ENCODE measurements at regions not wholly inside any gene's neighbourhood (a gene's known extent, or its start where the extent isn't known, plus 50 kb on each side); places are given as distances from the start of the nearest gene placed in this dataset.

DNA sequence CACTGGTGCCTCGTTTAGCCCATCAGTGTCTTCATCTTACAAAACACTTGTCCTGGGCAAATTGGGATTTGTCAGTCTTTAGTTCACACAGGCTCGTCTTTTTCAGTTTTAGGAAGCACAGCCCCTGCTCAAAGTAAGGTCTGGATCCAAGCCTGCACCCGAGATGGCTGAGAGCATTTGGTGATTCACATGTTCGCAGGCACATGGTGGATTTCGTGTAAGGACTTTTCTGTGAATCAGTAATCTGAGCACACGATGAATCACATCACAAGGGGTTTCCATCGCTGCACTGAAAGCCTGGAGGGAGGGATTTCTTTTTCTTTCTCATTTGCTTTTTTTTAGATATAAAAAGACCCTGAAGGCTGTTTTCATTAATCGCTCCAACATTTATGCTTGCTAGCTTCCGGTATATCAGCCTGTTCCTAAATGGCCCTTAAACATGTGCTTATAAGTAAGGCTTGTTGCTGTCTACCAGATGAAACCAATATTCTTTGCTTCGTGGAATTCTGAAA, 435.6 kb upstream of the ATP10A start (continued):
- TF ChIP-seq, protein P1, sequence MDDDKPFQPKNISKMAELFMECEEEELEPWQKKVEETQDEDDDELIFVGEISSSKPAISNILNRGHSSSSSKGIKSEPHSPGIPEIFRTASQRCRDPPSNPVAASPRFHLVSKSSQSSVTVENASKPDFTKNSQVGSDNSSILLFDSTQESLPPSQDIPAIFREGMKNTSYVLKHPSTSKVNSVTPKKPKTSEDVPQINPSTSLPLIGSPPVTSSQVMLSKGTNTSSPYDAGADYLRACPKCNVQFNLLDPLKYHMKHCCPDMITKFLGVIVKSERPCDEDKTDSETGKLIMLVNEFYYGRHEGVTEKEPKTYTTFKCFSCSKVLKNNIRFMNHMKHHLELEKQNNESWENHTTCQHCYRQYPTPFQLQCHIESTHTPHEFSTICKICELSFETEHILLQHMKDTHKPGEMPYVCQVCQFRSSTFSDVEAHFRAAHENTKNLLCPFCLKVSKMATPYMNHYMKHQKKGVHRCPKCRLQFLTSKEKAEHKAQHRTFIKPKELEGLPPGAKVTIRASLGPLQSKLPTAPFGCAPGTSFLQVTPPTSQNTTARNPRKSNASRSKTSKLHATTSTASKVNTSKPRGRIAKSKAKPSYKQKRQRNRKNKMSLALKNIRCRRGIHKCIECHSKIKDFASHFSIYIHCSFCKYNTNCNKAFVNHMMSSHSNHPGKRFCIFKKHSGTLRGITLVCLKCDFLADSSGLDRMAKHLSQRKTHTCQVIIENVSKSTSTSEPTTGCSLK (tag by site-specific recombination; IDR thresholded peaks at IDR 0.05), result no peak
- TF ChIP-seq GFI1B (tag by site-specific recombination; IDR thresholded peaks at IDR 0.05) (no peak), ZNF707 (tag by site-specific recombination; IDR thresholded peaks at IDR 0.05) (no peak), ZNF600 (tag by site-specific recombination; IDR thresholded peaks at IDR 0.05) (no peak), ZBTB17 (tag by site-specific recombination; IDR thresholded peaks at IDR 0.05) (no peak), ZNF843 (tag by site-specific recombination; IDR thresholded peaks at IDR 0.05) (no peak), WT1 (tag by site-specific recombination; IDR thresholded peaks at IDR 0.05) (no peak)

DNA sequence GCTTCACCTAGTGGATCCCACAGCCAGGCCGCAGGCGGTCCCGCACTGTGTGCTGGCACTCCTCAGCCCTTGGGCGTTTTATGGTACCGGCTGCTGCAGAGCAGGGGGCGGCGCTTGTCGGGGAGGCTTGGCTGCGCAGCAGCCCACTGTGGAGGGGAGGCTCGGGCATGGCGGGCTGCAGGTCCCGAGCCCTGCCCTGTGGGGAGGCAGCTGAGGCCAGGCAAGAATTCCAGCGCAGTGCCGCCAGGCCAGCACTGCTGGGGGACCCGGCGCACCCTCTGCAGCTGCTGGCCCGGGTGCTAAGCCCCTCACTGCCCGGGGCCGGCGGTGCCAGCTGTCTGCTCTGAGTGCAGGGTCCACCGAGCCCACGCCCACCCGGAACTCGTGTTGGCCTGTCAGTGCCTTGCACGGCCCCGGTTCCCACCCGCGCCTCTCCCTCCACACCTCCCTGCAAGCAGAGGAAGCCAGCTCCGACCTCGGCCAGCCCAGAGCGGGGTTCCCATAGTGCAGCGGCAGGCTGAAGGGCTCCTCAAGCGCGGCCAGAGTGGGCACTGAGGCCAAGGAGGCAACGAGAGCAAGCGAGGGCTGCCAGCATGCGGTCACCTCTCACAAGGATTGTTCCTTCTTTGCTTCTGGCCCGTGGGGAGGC, 435.0 kb upstream of the ATP10A start:
- H3K9me3 ChIP-seq (ENCODE audit: control insufficient read depth, insufficient read depth, low read depth, low read length), result no peaks in the 10 kb centered on the region
- H3K4me3 ChIP-seq (ENCODE audit: low read depth, low read length), result no peak overlapping the region
- CTCF ChIA-PET, result no interaction called here
- H3K36me3 ChIP-seq (ENCODE audit: control insufficient read depth in 2 of 2, insufficient read depth in 1 of 2, low read length in 2 of 2), result no peaks in the 10 kb centered on the region
- no peak for TF ChIP-seq ZNF146 (tag by site-specific recombination; IDR thresholded peaks at IDR 0.05)
- no peak for TF ChIP-seq KLF9 (tag by site-specific recombination; IDR thresholded peaks at IDR 0.05; ENCODE audit: low read depth)
- TF ChIP-seq TCF7L2 (IDR thresholded peaks at IDR 0.05; ENCODE audit: borderline replicate concordance, low read depth, low read length), result no peak
- TF ChIP-seq, protein P2, sequence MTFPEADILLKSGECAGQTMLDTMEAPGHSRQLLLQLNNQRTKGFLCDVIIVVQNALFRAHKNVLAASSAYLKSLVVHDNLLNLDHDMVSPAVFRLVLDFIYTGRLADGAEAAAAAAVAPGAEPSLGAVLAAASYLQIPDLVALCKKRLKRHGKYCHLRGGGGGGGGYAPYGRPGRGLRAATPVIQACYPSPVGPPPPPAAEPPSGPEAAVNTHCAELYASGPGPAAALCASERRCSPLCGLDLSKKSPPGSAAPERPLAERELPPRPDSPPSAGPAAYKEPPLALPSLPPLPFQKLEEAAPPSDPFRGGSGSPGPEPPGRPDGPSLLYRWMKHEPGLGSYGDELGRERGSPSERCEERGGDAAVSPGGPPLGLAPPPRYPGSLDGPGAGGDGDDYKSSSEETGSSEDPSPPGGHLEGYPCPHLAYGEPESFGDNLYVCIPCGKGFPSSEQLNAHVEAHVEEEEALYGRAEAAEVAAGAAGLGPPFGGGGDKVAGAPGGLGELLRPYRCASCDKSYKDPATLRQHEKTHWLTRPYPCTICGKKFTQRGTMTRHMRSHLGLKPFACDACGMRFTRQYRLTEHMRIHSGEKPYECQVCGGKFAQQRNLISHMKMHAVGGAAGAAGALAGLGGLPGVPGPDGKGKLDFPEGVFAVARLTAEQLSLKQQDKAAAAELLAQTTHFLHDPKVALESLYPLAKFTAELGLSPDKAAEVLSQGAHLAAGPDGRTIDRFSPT (tag by site-specific recombination; IDR thresholded peaks at IDR 0.05), result no peak
- TF ChIP-seq ZNF366 (tag by site-specific recombination; conservative IDR thresholded peaks at IDR 0.05), result no peak
- TF ChIP-seq, protein P3, sequence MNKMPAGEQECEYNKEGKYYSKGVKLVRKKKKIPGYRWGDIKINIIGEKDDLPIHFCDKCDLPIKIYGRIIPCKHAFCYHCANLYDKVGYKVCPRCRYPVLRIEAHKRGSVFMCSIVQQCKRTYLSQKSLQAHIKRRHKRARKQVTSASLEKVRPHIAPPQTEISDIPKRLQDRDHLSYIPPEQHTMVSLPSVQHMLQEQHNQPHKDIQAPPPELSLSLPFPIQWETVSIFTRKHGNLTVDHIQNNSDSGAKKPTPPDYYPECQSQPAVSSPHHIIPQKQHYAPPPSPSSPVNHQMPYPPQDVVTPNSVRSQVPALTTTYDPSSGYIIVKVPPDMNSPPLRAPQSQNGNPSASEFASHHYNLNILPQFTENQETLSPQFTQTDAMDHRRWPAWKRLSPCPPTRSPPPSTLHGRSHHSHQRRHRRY (tag by site-specific recombination; IDR thresholded peaks at IDR 0.05), result no peak
- TF ChIP-seq HOXC10 (CRISPR knock-in tag; IDR thresholded peaks at IDR 0.05), result no peak
- no peak for TF ChIP-seq ZNF426 (tag by site-specific recombination; IDR thresholded peaks at IDR 0.05)
- TF ChIP-seq ZNF701 (tag by site-specific recombination; IDR thresholded peaks at IDR 0.05), result no peak
- no peak for TF ChIP-seq ZNF221 (tag by site-specific recombination; IDR thresholded peaks at IDR 0.05; ENCODE audit: borderline replicate concordance)
- no peak for TF ChIP-seq ZNF707 (tag by site-specific recombination; IDR thresholded peaks at IDR 0.05)
- no peak for TF ChIP-seq ZNF600 (tag by site-specific recombination; IDR thresholded peaks at IDR 0.05)
- TF ChIP-seq ZNF239 (tag by site-specific recombination; IDR thresholded peaks at IDR 0.05), result no peak
- TF ChIP-seq ZNF354C (tag by site-specific recombination; IDR thresholded peaks at IDR 0.05; ENCODE audit: borderline replicate concordance, low read depth), result no peak
- TF ChIP-seq ZNF544 (tag by site-specific recombination; IDR thresholded peaks at IDR 0.05), result no peak
- no peak overlapping the region for H3K27ac ChIP-seq (ENCODE audit: extremely low read depth, low read depth, low read length)
- POLR2A ChIA-PET, result no interaction called here
- no peaks in the 10 kb centered on the region for H3K4me1 ChIP-seq (ENCODE audit: control insufficient read depth, insufficient read depth, low read length)

All from HEK293 (cell line).